Tibial nerve (tissue), 3 donors: ENCODE measurements at regions not wholly inside any gene's neighbourhood (a gene's known extent, or its start where the extent isn't known, plus 50 kb on each side); places are given as distances from the start of the nearest gene placed in this dataset.

Source experiments
- POLR2A ChIP-seq, 2 donors: fragments of 450-650 bp; IDR thresholded peaks; one replicate each; pipeline ENCODE4 v1.6.1; 2017; ENCODE audit warnings: antibody characterized with exemption in 2 of 2, mild to moderate bottlenecking in 2 of 2, moderate library complexity in 2 of 2
- TF ChIP-seq, protein P1 (sequence below), 5 experiments: fragments of 200-600 bp in 3 of 5; fragments of 450-650 bp in 2 of 5; sonication (generic) in 3 of 5; IDR thresholded peaks; one replicate each; pipeline ENCODE4 v1.5.1; 2016 to 2019; ENCODE audit warnings: antibody characterized with exemption in 5 of 5, mild to moderate bottlenecking in 3 of 5, moderate library complexity in 2 of 5

DNA sequence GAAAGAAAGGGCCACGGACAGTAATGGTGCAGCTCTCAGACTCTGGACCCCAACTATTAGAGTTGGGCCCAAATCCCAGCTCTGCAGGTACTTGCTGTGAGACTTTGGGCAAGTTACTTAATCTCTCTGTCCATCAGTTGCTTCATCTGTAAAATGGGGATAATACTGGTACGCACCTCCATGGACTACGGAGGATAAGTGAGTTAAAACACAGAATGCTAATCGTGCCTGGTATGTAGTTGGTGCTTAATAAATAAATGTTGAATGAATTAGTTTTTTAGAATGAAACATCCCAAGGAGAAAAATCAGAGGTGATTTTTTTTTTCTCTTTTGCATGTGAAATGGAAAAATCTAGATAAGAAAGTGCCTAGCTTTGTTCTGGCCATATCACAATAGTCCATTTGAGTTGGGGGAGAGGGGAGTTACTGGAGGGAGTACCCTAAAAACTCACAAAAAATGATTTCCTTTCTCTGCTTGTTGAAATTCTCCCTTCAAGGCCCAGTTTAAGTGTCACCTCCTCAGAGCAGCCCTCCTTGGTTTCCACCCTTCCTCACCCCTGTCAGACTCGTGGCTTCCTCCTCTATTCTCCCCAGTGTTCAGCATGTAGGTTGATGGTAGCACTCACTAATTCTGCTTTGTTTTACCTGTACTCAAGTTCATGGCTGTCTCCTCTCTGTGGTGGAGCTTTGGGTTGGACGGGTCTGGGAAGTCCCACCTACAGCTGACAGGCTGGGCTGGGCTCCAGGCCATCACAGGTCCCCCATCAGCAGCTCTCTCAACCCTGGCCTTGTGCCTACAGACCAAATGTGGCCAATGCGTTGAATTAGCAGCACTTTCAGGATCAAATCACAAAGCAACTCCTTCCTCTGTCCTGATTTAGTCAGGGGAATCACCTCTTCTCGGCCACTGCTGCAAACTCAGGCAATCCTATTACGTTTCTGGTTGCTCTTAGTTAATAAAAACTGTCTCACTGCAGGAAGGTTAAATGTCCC, 92.8 kb upstream of the TAF1B start:
- TF ChIP-seq, protein P1, sequence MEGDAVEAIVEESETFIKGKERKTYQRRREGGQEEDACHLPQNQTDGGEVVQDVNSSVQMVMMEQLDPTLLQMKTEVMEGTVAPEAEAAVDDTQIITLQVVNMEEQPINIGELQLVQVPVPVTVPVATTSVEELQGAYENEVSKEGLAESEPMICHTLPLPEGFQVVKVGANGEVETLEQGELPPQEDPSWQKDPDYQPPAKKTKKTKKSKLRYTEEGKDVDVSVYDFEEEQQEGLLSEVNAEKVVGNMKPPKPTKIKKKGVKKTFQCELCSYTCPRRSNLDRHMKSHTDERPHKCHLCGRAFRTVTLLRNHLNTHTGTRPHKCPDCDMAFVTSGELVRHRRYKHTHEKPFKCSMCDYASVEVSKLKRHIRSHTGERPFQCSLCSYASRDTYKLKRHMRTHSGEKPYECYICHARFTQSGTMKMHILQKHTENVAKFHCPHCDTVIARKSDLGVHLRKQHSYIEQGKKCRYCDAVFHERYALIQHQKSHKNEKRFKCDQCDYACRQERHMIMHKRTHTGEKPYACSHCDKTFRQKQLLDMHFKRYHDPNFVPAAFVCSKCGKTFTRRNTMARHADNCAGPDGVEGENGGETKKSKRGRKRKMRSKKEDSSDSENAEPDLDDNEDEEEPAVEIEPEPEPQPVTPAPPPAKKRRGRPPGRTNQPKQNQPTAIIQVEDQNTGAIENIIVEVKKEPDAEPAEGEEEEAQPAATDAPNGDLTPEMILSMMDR (IDR thresholded peaks at IDR 0.05): no peak
- no peak for TF ChIP-seq POLR2A (IDR thresholded peaks at IDR 0.05)
